ENCODE measurements at regions not wholly inside any gene's neighbourhood (a gene's known extent, or its start where the extent isn't known, plus 50 kb on each side); places are given as distances from the start of the nearest gene placed in this dataset.

- DNase-seq (ENCODE audit: low read depth in 1 of 2, low spot score in 1 of 2) (no peak), FAIRE-seq (no peak), ATAC-seq (no peak)
- Histone ChIP-seq H3K4me2 (no peak overlapping the region), H3K4me1 (peaks cover 7% of the 10 kb centered on the region; the same call in 1 of the 3 replicates), H3K9me3 (no peaks in the 10 kb centered on the region), H3K4me3 (no peak overlapping the region), H3K27ac (peak overlapping the region in 1 of 2 experiments; percentile 58; a peak in 2 of 6 replicates)
- TF ChIP-seq POLR2AphosphoS2 (conservative IDR thresholded peaks at IDR 0.05; ENCODE audit: low read length) (no peak), MAFK (IDR thresholded peaks at IDR 0.05; ENCODE audit: partially characterized antibody) (no peak), NR3C1 (IDR thresholded peaks at IDR 0.05) (no peak)
- CTCF ChIA-PET, result interaction anchor here (1.3 to 2.9 kb wide), 7 partner anchors 9 to 892 kb away, joined by 3 to 20 read pairs (median 8); no protein-coding TSS in a partner anchor
- 93% methylated on average over 6 of the region's 6 CpGs for WGBS (ENCODE audit: missing lambda C conversion rate)
- POLR2A ChIA-PET, result no interaction called here
Observed at GRCh38 chrX:46407036-46407752, 138.0 kb downstream of the ZNF674 start.

GRCh38 chrX:46404774-46405173, 140.4 kb downstream of the ZNF674 start:
- Histone ChIP-seq H3K9me3 (no peaks in the 10 kb centered on the region), H3K4me1 (peaks cover 7% of the 10 kb centered on the region; the same call in 1 of the 3 replicates), H3K4me2 (no peak overlapping the region), H3K4me3 (no peak overlapping the region), H3K27ac (no peak overlapping the region; a peak in 1 of 6 replicates)
- ChIA-PET POLR2A (no interaction called here), CTCF (interaction anchor here (1.0 to 1.4 kb wide), 4 partner anchors 28 to 1083 kb away, joined by 3 to 4 read pairs (median 4); no protein-coding TSS in a partner anchor)
- DNase-seq (ENCODE audit: low read depth in 1 of 2, low spot score in 1 of 2) (no peak), ATAC-seq (no peak), FAIRE-seq (no peak)
- TF ChIP-seq TFCP2L1 (CRISPR knock-in tag; IDR thresholded peaks at IDR 0.05) (no peak), HDAC2 (IDR thresholded peaks at IDR 0.05) (no peak), NR3C1 (IDR thresholded peaks at IDR 0.05) (no peak), MYC (IDR thresholded peaks at IDR 0.05; ENCODE audit: borderline replicate concordance, low read length) (no peak), CBX8 (IDR thresholded peaks at IDR 0.05) (no peak), RCOR1 (IDR thresholded peaks at IDR 0.05; ENCODE audit: low read depth, low read length) (no peak), SMC3 (IDR thresholded peaks at IDR 0.05) (no peak), JUN (IDR thresholded peaks at IDR 0.05) (no peak), FOXS1 (CRISPR knock-in tag; IDR thresholded peaks at IDR 0.05) (no peak), JUNB (IDR thresholded peaks at IDR 0.05) (no peak), ELK1 (IDR thresholded peaks at IDR 0.05; ENCODE audit: low read depth, low read length) (no peak), POLR2AphosphoS2 (conservative IDR thresholded peaks at IDR 0.05; ENCODE audit: low read length) (no peak), MAX (IDR thresholded peaks at IDR 0.05) (no peak), RARB (CRISPR knock-in tag; IDR thresholded peaks at IDR 0.05) (no peak)
- WGBS (ENCODE audit: missing lambda C conversion rate), result 89% methylated on average over 6 of the region's 6 CpGs

- FAIRE-seq (no peak), ATAC-seq (no peak), DNase-seq (ENCODE audit: low read depth in 1 of 2, low spot score in 1 of 2) (no peak)
- Histone ChIP-seq H3K9me3 (no peaks in the 10 kb centered on the region; the same call in 2 of the 3 replicates), H3K4me1 (no peaks in the 10 kb centered on the region), H3K4me3 (no peak overlapping the region), H3K27ac (no peak overlapping the region), H3K4me2 (no peak overlapping the region)
- 91% methylated on average over 5 of the region's 5 CpGs for WGBS (ENCODE audit: missing lambda C conversion rate)
- ChIA-PET POLR2A (no interaction called here), CTCF (interaction anchor here (0.6 kb wide), 1 partner anchor 249 kb away, joined by 3 read pairs; no protein-coding TSS in a partner anchor)
- TF ChIP-seq POLR2A (IDR thresholded peaks at IDR 0.05; ENCODE audit: low read length) (no peak), ZC3H11A (IDR thresholded peaks at IDR 0.05) (no peak), GATA3 (IDR thresholded peaks at IDR 0.05; ENCODE audit: borderline replicate concordance) (no peak), ESRRA (IDR thresholded peaks at IDR 0.05; ENCODE audit: borderline replicate concordance, low read length) (no peak), NR3C1 (IDR thresholded peaks at IDR 0.05) (no peak), HOXA7 (CRISPR knock-in tag; IDR thresholded peaks at IDR 0.05) (no peak), CTCF (IDR thresholded peaks at IDR 0.05) (no peak), ZNF302 (CRISPR knock-in tag; IDR thresholded peaks at IDR 0.05) (no peak), HDAC2 (IDR thresholded peaks at IDR 0.05) (no peak), FOSL2 (IDR thresholded peaks at IDR 0.05) (no peak), FOSL2 (CRISPR knock-in tag; IDR thresholded peaks at IDR 0.05) (no peak), E2F6 (IDR thresholded peaks at IDR 0.05; ENCODE audit: borderline replicate concordance, low read depth) (no peak), ATOH8 (CRISPR knock-in tag; IDR thresholded peaks at IDR 0.05; ENCODE audit: low read depth) (no peak), JUNB (IDR thresholded peaks at IDR 0.05) (no peak), POLR2AphosphoS2 (conservative IDR thresholded peaks at IDR 0.05; ENCODE audit: low read length) (no peak), MAFK (IDR thresholded peaks at IDR 0.05; ENCODE audit: partially characterized antibody) (no peak), HEYL (CRISPR knock-in tag; IDR thresholded peaks at IDR 0.05) (no peak)
Observed at GRCh38 chrX:46400530-46401443, 144.4 kb downstream of the ZNF674 start.
